H9 (cell line): ENCODE measurements at regions not wholly inside any gene's neighbourhood (a gene's known extent, or its start where the extent isn't known, plus 50 kb on each side); places are given as distances from the start of the nearest gene placed in this dataset.

Experiments
- DNase-seq: peaks from one replicate; pipeline ENCODE4 v3.0.0-alpha.2; 2017
- H2AFZ ChIP-seq: one replicate; pipeline ENCODE4 v1.6.1; 2013; ENCODE audit warnings: mild to moderate bottlenecking, low read length, control low read depth, moderate library complexity
- H2AK5ac ChIP-seq: 2 replicates; pipeline ENCODE4 v1.6.1; 2013; ENCODE audit warnings: low read length, control low read depth, mixed read lengths; ENCODE audit not compliant: insufficient read length
- H2BK120ac ChIP-seq: one replicate; pipeline ENCODE4 v1.6.1; 2013; ENCODE audit warnings: low read depth, mild to moderate bottlenecking, low read length, control low read depth, inconsistent platforms; ENCODE audit not compliant: poor library complexity, severe bottlenecking
- H2BK12ac ChIP-seq: 2 replicates; pipeline ENCODE4 v1.6.1; 2013; ENCODE audit warnings: low read length, control low read depth, mixed read lengths, low read depth; ENCODE audit not compliant: insufficient read length
- H2BK15ac ChIP-seq: 2 replicates; pipeline ENCODE4 v1.6.1; 2013; ENCODE audit warnings: low read depth, low read length, control low read depth
- H2BK20ac ChIP-seq: one replicate; pipeline ENCODE4 v1.6.1; 2013; ENCODE audit warnings: low read depth, mild to moderate bottlenecking, low read length, control low read depth, inconsistent platforms; ENCODE audit not compliant: poor library complexity, severe bottlenecking
- H2BK5ac ChIP-seq: 2 replicates; pipeline ENCODE4 v1.6.1; 2013; ENCODE audit warnings: low read length, control low read depth, mixed read lengths; ENCODE audit not compliant: insufficient read length
- H3K14ac ChIP-seq: 2 replicates; pipeline ENCODE4 v1.6.1; 2013; ENCODE audit warnings: low read length, control low read depth; ENCODE audit not compliant: insufficient read depth
- H3K18ac ChIP-seq: 2 replicates; pipeline ENCODE4 v1.6.1; 2013; ENCODE audit warnings: low read depth, mild to moderate bottlenecking, mixed read lengths, low read length, control low read depth; ENCODE audit not compliant: insufficient read length
- H3K23ac ChIP-seq: 2 replicates; pipeline ENCODE4 v1.6.1; 2013; ENCODE audit warnings: low read length, control low read depth, mixed read lengths, low read depth; ENCODE audit not compliant: insufficient read length
- H3K23me2 ChIP-seq: 2 replicates; pipeline ENCODE4 v1.6.1; 2013; ENCODE audit warnings: low read depth, mild to moderate bottlenecking, mixed read lengths, low read length, control low read depth; ENCODE audit not compliant: insufficient read length, poor library complexity, severe bottlenecking
- H3K27ac ChIP-seq: 2 replicates; pipeline ENCODE4 v1.5.1; 2013; ENCODE audit warnings: low read length, control low read depth, mixed read lengths, low read depth; ENCODE audit not compliant: insufficient read length
- H3K27me3 ChIP-seq: 2 replicates; pipeline ENCODE4 v1.6.1; 2013; ENCODE audit warnings: low read length, control low read depth, inconsistent platforms; ENCODE audit not compliant: insufficient read depth
- H3K4ac ChIP-seq: 2 replicates; pipeline ENCODE4 v1.6.1; 2013; ENCODE audit warnings: low read depth, mild to moderate bottlenecking, control low read depth, inconsistent platforms, low read length, moderate library complexity
- H3K4me1 ChIP-seq: 2 replicates; pipeline ENCODE4 v1.6.1; 2013; ENCODE audit warnings: low read length, control low read depth, inconsistent platforms; ENCODE audit not compliant: insufficient read depth
- H3K4me2 ChIP-seq: 2 replicates; pipeline ENCODE4 v1.6.1; 2013; ENCODE audit warnings: low read length, control low read depth, mixed read lengths; ENCODE audit not compliant: insufficient read length, insufficient read depth
- H3K56ac ChIP-seq: 2 replicates; pipeline ENCODE4 v1.6.1; 2013; ENCODE audit warnings: low read depth, mild to moderate bottlenecking, mixed read lengths, low read length, control low read depth; ENCODE audit not compliant: insufficient read length
- H3K79me1 ChIP-seq: 2 replicates; pipeline ENCODE4 v1.6.1; 2013; ENCODE audit warnings: low read depth, mild to moderate bottlenecking, moderate library complexity, low read length, control low read depth, inconsistent platforms; ENCODE audit not compliant: insufficient read depth, poor library complexity, severe bottlenecking
- H3K79me2 ChIP-seq: 2 replicates; pipeline ENCODE4 v1.6.1; 2013; ENCODE audit warnings: low read length, control low read depth, inconsistent platforms; ENCODE audit not compliant: insufficient read depth
- H3K9ac ChIP-seq: 2 replicates; pipeline ENCODE4 v1.6.1; 2013; ENCODE audit warnings: low read length, control low read depth, mixed read lengths; ENCODE audit not compliant: insufficient read length; ENCODE audit errors: extremely low read depth
- H3K9me3 ChIP-seq: one replicate; pipeline ENCODE4 v1.6.1; 2013; ENCODE audit warnings: low read depth, low read length, inconsistent platforms; ENCODE audit not compliant: control insufficient read depth
- H3T11ph ChIP-seq: one replicate; pipeline ENCODE4 v1.6.1; 2013; ENCODE audit warnings: mild to moderate bottlenecking, low read length, control low read depth, inconsistent platforms
- H4K20me1 ChIP-seq: one replicate; pipeline ENCODE4 v1.6.1; 2013; ENCODE audit not compliant: control insufficient read depth, insufficient read length, insufficient read depth
- H4K5ac ChIP-seq: 2 replicates; pipeline ENCODE4 v1.6.1; 2013; ENCODE audit warnings: low read depth, mild to moderate bottlenecking, mixed read lengths, low read length, control low read depth; ENCODE audit not compliant: insufficient read length
- H4K8ac ChIP-seq: replicated peaks from 2 replicates; pipeline ENCODE4 v1.6.1; 2013; ENCODE audit warnings: low read length, control low read depth, mixed read lengths, low read depth; ENCODE audit not compliant: insufficient read length
- H4K91ac ChIP-seq: 2 replicates; pipeline ENCODE4 v1.6.1; 2013; ENCODE audit warnings: low read depth, mild to moderate bottlenecking, moderate library complexity, mixed read lengths, low read length, control low read depth; ENCODE audit not compliant: insufficient read length
- H3K27ac Mint-ChIP-seq, 3 experiments: 2 replicates in 2 of 3; 3 replicates in 1 of 3; pipeline ENCODE4 v1.8.0; 2020 to 2021; ENCODE audit warnings: mixed read lengths in 3 of 3, mild to moderate bottlenecking in 1 of 3, moderate library complexity in 1 of 3
- H3K27me3 Mint-ChIP-seq: 2 replicates; pipeline ENCODE4 v1.8.0; 2021; ENCODE audit warnings: low read depth, mild to moderate bottlenecking, moderate library complexity, mixed read lengths
- H3K36me3 Mint-ChIP-seq, 3 experiments: 2 replicates in 2 of 3; 3 replicates in 1 of 3; pipeline ENCODE4 v1.8.0; 2020 to 2021; ENCODE audit warnings: low read depth in 3 of 3, mixed read lengths in 3 of 3; ENCODE audit not compliant: insufficient read depth in 1 of 3
- H3K4me1 Mint-ChIP-seq, 2 experiments: 2 replicates each; pipeline ENCODE4 v1.8.0; 2020; ENCODE audit warnings: mixed read lengths in 2 of 2
- H3K4me3 Mint-ChIP-seq, 2 experiments: 2 replicates in 1 of 2; 3 replicates in 1 of 2; pipeline ENCODE4 v1.8.0; 2020 to 2021; ENCODE audit warnings: mild to moderate bottlenecking in 2 of 2, mixed read lengths in 2 of 2, moderate library complexity in 1 of 2
- H3K9me3 Mint-ChIP-seq, 2 experiments: 2 replicates in 1 of 2; 3 replicates in 1 of 2; pipeline ENCODE4 v1.8.0; 2020; ENCODE audit warnings: mild to moderate bottlenecking in 2 of 2, mixed read lengths in 2 of 2, moderate library complexity in 1 of 2
- CTCF ChIP-seq: fragments of 200-600 bp; sonication (generic); conservative IDR thresholded peaks from 3 replicates; pipeline ENCODE4 v1.8.0; 2021; ENCODE audit warnings: antibody characterized with exemption, mild to moderate bottlenecking
- WGBS: extraction: QIAGEN DNeasy Blood & Tissue Kit; methylation state at CpG from one replicate; pipeline ENCODE4 v1.1.7; 2013; ENCODE audit warnings: missing lambda C conversion rate, low lambda C conversion rate, mixed read lengths; ENCODE audit not compliant: insufficient read length; ENCODE audit errors: extremely low coverage; 5-methylcytosine and 5-hydroxymethylcytosine counted together

- Histone ChIP-seq H2AK5ac (no peak overlapping the region), H3K23me2 (no peaks in the 10 kb centered on the region), H2BK5ac (no peak overlapping the region), H3K4me1 (0 out of 2 replicates have a peak, but pooled peaks cover 6% of the 10 kb centered on the region), H3K23ac (no peak overlapping the region), H2BK20ac (no peak overlapping the region), H2BK120ac (no peak overlapping the region), H3K27me3 (no peaks in the 10 kb centered on the region), H4K20me1 (no peaks in the 10 kb centered on the region), H4K8ac (no peak overlapping the region), H3K9ac (no peak overlapping the region), H3T11ph (no peak overlapping the region), H3K79me2 (no peaks in the 10 kb centered on the region), H3K79me1 (no peaks in the 10 kb centered on the region), H3K4me2 (no peak overlapping the region), H2BK15ac (no peak overlapping the region), H3K14ac (no peak overlapping the region), H2AFZ (no peak overlapping the region), H3K9me3 (no peaks in the 10 kb centered on the region), H4K5ac (no peak overlapping the region), H3K27ac (no peak overlapping the region), H4K91ac (no peak overlapping the region), H2BK12ac (no peak overlapping the region), H3K4ac (no peak overlapping the region), H3K56ac (no peak overlapping the region), H3K18ac (no peak overlapping the region)
- WGBS = no CpG with 5 or more reads among the region's 3 CpGs
- H3K36me3 Mint-ChIP-seq = peaks cover 0 to 9% (median 6%) of the 10 kb centered on the region in 3 experiments; a peak in 4 of 7 replicates
- TF ChIP-seq CTCF = no peak
- H3K27me3 Mint-ChIP-seq = no peaks in the 10 kb centered on the region
- peaks cover 3 to 7% of the 10 kb centered on the region in 2 experiments; a peak in 4 of 5 replicates for H3K9me3 Mint-ChIP-seq
- H3K4me1 Mint-ChIP-seq = peaks cover 5% of the 10 kb centered on the region in 2 experiments; a peak in 3 of 4 replicates
- H3K27ac Mint-ChIP-seq = peak overlapping the region in 2 of 3 experiments; percentile 69 to 78; a peak in 3 of 7 replicates
- no peak overlapping the region for H3K4me3 Mint-ChIP-seq
- no peak for DNase-seq
Measured at GRCh38 chr5:142254431-142254830, 70.4 kb downstream of the SPRY4 start.
